IMR-90 (cell line): ENCODE measurements at regions not wholly inside any gene's neighbourhood (a gene's known extent, or its start where the extent isn't known, plus 50 kb on each side); places are given as distances from the start of the nearest gene placed in this dataset.

ENCODE experiments used
- ATAC-seq: fragments of 200-7000 bp; cut with Tn5 transposase; 2 replicates; pipeline ENCODE4 v1.9.1; 2020; ENCODE audit warnings: low read depth, mild to moderate bottlenecking, moderate library complexity
- BruUV-seq: library from RNA; stranded (reverse); fragments of 400-500 nt; replicated peaks from 2 replicates; lab custom pipeline; 2021; lab: Mats Ljungman, UMichigan
- CTCF ChIA-PET: fragments of 300-600 bp; formaldehyde crosslinking; extraction: SDS; loops from one replicate; lab custom pipeline; 2021; ENCODE audit warnings: antibody characterized with exemption; lab: Yijun Ruan, JAX
- POLR2A ChIA-PET: fragments of 300-600 bp; sonication (Branson Sonifier 250); formaldehyde crosslinking; loops from one replicate; lab custom pipeline; 2022; ENCODE audit warnings: antibody characterized with exemption; ENCODE audit not compliant: unreplicated experiment; lab: Charles Lee
- DNase-seq: peaks from one replicate; pipeline ENCODE4 v3.0.0; 2013
- H2AFZ ChIP-seq: replicated peaks from 2 replicates; pipeline ENCODE3; 2013; ENCODE audit warnings: low read length, mild to moderate bottlenecking; ENCODE audit not compliant: poor library complexity
- H2AK5ac ChIP-seq: 2 replicates; pipeline ENCODE4 v1.6.1; 2013; ENCODE audit warnings: low read depth, low read length, inconsistent platforms
- H2AK9ac ChIP-seq: replicated peaks from 2 replicates; pipeline ENCODE3; 2013; ENCODE audit warnings: mild to moderate bottlenecking, low read depth, low read length, moderate library complexity; ENCODE audit not compliant: poor library complexity
- H2BK120ac ChIP-seq: 2 replicates; pipeline ENCODE4 v1.6.1; 2013; ENCODE audit warnings: low read depth, low read length, inconsistent platforms
- H2BK15ac ChIP-seq: 3 replicates; pipeline ENCODE4 v1.6.1; 2013; ENCODE audit warnings: low read depth, low read length, inconsistent platforms
- H2BK20ac ChIP-seq: 2 replicates; pipeline ENCODE4 v1.6.1; 2013; ENCODE audit warnings: low read depth, mild to moderate bottlenecking, inconsistent platforms, low read length, moderate library complexity
- H2BK5ac ChIP-seq: 2 replicates; pipeline ENCODE4 v1.6.1; 2013; ENCODE audit warnings: mild to moderate bottlenecking, low read depth, low read length, inconsistent platforms; ENCODE audit not compliant: poor library complexity, severe bottlenecking
- H3K14ac ChIP-seq: replicated peaks from 2 replicates; pipeline ENCODE4 v1.6.1; 2013; ENCODE audit warnings: low read depth, low read length, inconsistent platforms
- H3K18ac ChIP-seq: 2 replicates; pipeline ENCODE4 v1.6.1; 2013; ENCODE audit warnings: low read depth, low read length, control low read depth
- H3K23ac ChIP-seq: 2 replicates; pipeline ENCODE4 v1.6.1; 2013; ENCODE audit warnings: low read depth, low read length, inconsistent platforms
- H3K27ac ChIP-seq: 2 replicates; pipeline ENCODE4 v1.5.1; 2013; ENCODE audit warnings: mild to moderate bottlenecking, control low read depth, low read length; ENCODE audit not compliant: insufficient read depth
- H3K27me3 ChIP-seq: 2 replicates; pipeline ENCODE4 v1.6.1; 2013; ENCODE audit warnings: low read length; ENCODE audit not compliant: control insufficient read depth, insufficient read depth
- H3K36me3 ChIP-seq: 2 replicates; pipeline ENCODE4 v1.6.1; 2013; ENCODE audit warnings: low read length, mixed read lengths; ENCODE audit not compliant: control insufficient read depth, insufficient read depth
- H3K4ac ChIP-seq: 2 replicates; pipeline ENCODE4 v1.6.1; 2013; ENCODE audit warnings: low read depth, low read length, inconsistent platforms
- H3K4me1 ChIP-seq: 2 replicates; pipeline ENCODE4 v1.6.1; 2013; ENCODE audit warnings: low read length, mixed read lengths; ENCODE audit not compliant: control insufficient read depth, insufficient read depth
- H3K4me2 ChIP-seq: 2 replicates; pipeline ENCODE4 v1.6.1; 2013; ENCODE audit warnings: low read depth, mild to moderate bottlenecking, control low read depth, low read length, moderate library complexity
- H3K4me3 ChIP-seq: 2 replicates; pipeline ENCODE4 v1.5.1; 2013; ENCODE audit warnings: low read depth, mild to moderate bottlenecking, control low read depth, low read length, moderate library complexity; ENCODE audit not compliant: insufficient read depth
- H3K56ac ChIP-seq: 2 replicates; pipeline ENCODE4 v1.6.1; 2013; ENCODE audit warnings: low read length, inconsistent platforms; ENCODE audit not compliant: insufficient read depth; ENCODE audit errors: extremely low read depth
- H3K79me1 ChIP-seq, 2 experiments: 2 replicates each; pipeline ENCODE4 v1.6.1; 2013; ENCODE audit warnings: low read length in 2 of 2, inconsistent platforms in 1 of 2, low read depth in 1 of 2
- H3K9ac ChIP-seq: 2 replicates; pipeline ENCODE4 v1.6.1; 2013; ENCODE audit warnings: low read depth, low read length, control low read depth
- H3K9me1 ChIP-seq: 2 replicates; pipeline ENCODE4 v1.6.1; 2013; ENCODE audit warnings: low read length, inconsistent platforms; ENCODE audit not compliant: insufficient read depth
- H3K9me3 ChIP-seq: 2 replicates; pipeline ENCODE4 v1.6.1; 2013; ENCODE audit warnings: low read length; ENCODE audit not compliant: control insufficient read depth, insufficient read depth
- H4K20me1 ChIP-seq: 2 replicates; pipeline ENCODE4 v1.6.1; 2013; ENCODE audit warnings: low read length, inconsistent platforms; ENCODE audit not compliant: insufficient read depth
- H4K5ac ChIP-seq: 2 replicates; pipeline ENCODE4 v1.6.1; 2013; ENCODE audit warnings: mild to moderate bottlenecking, low read depth, low read length, control low read depth
- H4K8ac ChIP-seq, 2 experiments: 2 replicates each; pipeline ENCODE4 v1.6.1; 2013; ENCODE audit warnings: low read depth in 2 of 2, low read length in 2 of 2, control low read depth in 1 of 2, inconsistent platforms in 1 of 2
- H4K91ac ChIP-seq: 2 replicates; pipeline ENCODE4 v1.6.1; 2013; ENCODE audit warnings: low read depth, low read length, inconsistent platforms; ENCODE audit not compliant: insufficient read depth
- MAZ ChIP-seq: IDR thresholded peaks from 2 replicates; pipeline ENCODE4 v1.6.1; 2012; ENCODE audit warnings: low read depth, mild to moderate bottlenecking, low read length, improper control_type of control experiment, moderate library complexity, borderline replicate concordance
- MXI1 ChIP-seq: IDR thresholded peaks from 2 replicates; pipeline ENCODE4 v1.6.1; 2012; ENCODE audit warnings: low read depth, mild to moderate bottlenecking, low read length, moderate library complexity, borderline replicate concordance
- POLR2A ChIP-seq: IDR thresholded peaks from 2 replicates; pipeline ENCODE4 v1.6.1; 2012; ENCODE audit warnings: mild to moderate bottlenecking, low read depth, low read length
- SMC3 ChIP-seq: fragments of 150-350 bp; IDR thresholded peaks from 2 replicates; pipeline ENCODE4 v1.6.1; 2016; ENCODE audit warnings: low read depth, mild to moderate bottlenecking, antibody characterized with exemption, low read length, moderate library complexity
- USF2 ChIP-seq: fragments of 150-350 bp; IDR thresholded peaks from 2 replicates; pipeline ENCODE4 v1.6.1; 2017; ENCODE audit warnings: mild to moderate bottlenecking, antibody characterized with exemption, low read length, low read depth
- WGBS, 2 experiments: methylation state at CpG; one replicate each; pipeline versions ENCODE4 v1.1.5 to v1.1.7; 2013; ENCODE audit warnings: missing lambda C conversion rate in 2 of 2; ENCODE audit not compliant: insufficient read length in 1 of 2; ENCODE audit errors: extremely low coverage in 2 of 2; 5-methylcytosine and 5-hydroxymethylcytosine counted together
- dilution Hi-C: fragments of 300-500 bp; cut with HindIII; formaldehyde crosslinking; loops from one replicate; pipeline ENCODE4 v1.14.3; 2018; ENCODE audit warnings: low sequenced_read_pairs; ENCODE audit not compliant: unreplicated experiment
- in situ Hi-C: fragments of 300-500 bp; cut with MboI; formaldehyde crosslinking; loops from 3 replicates; pipeline ENCODE4 v1.14.3; 2019; ENCODE audit warnings: low sequenced_read_pairs, inconsistent platforms, mixed read lengths
- intact Hi-C: fragments of 100-400 bp; cut with micrococcal nuclease; formaldehyde crosslinking; loops from 2 replicates; pipeline ENCODE4 v1.10.0; 2022

DNA sequence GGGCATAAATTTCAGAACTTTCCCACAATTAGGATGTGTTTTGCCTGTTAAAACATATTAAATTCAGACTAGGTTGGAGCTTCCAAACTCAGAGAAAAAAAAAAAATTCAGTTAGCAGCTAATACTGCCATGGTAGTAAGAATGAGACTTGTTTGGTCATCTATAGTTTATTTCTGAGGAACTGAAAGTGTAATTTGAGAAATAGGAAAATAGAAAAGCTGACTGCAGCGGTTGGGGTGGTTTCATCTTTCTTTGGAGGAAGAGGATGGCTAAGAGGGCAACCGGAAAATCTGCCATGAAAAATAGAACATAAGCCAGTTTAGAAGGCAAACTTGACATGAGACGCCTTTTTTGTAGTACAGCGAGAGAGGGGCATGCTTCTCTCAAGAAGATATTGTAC, 371.2 kb upstream of the ROBO2 start:
- no peak overlapping the region for H4K8ac ChIP-seq
- ChIA-PET POLR2A (no interaction called here), CTCF (interaction anchor here (1.5 kb wide), 1 partner anchor 12 kb away, joined by 4 read pairs; no protein-coding TSS in a partner anchor)
- H2BK15ac ChIP-seq = no peak overlapping the region
- H2AK9ac ChIP-seq = no peak overlapping the region
- H3K27ac ChIP-seq = no peak overlapping the region
- no peak overlapping the region for H3K23ac ChIP-seq
- WGBS, 2 experiments = 82% methylated on average over 3 of the region's 4 CpGs; no CpG with 5 or more reads in 1 of the 2 experiments
- TF ChIP-seq POLR2A (no peak), MXI1 (no peak), SMC3 (no peak), MAZ (no peak), USF2 (no peak)
- no peak overlapping the region for H3K4ac ChIP-seq
- no peak overlapping the region for H2AFZ ChIP-seq
- no peaks in the 10 kb centered on the region for H3K9me1 ChIP-seq
- no peak overlapping the region for H4K91ac ChIP-seq
- no peaks in the 10 kb centered on the region for H3K4me1 ChIP-seq
- dilution Hi-C loops (no loop called here), intact Hi-C loops (no loop called here), in situ Hi-C loops (no loop called here)
- no TSS peak for BruUV-seq
- no peak overlapping the region for H2BK120ac ChIP-seq
- H4K20me1 ChIP-seq = no peaks in the 10 kb centered on the region
- ATAC-seq = no peak
- H3K36me3 ChIP-seq = no peaks in the 10 kb centered on the region
- no peak overlapping the region for H3K18ac ChIP-seq
- no peak overlapping the region for H3K4me3 ChIP-seq
- H3K27me3 ChIP-seq = no peaks in the 10 kb centered on the region
- H2BK20ac ChIP-seq = no peak overlapping the region
- H3K79me1 ChIP-seq = no peaks in the 10 kb centered on the region
- DNase-seq = no peak
- no peak overlapping the region for H4K5ac ChIP-seq
- no peak overlapping the region for H3K14ac ChIP-seq
- H3K4me2 ChIP-seq = no peak overlapping the region
- no peaks in the 10 kb centered on the region for H3K9me3 ChIP-seq
- H3K9ac ChIP-seq = no peak overlapping the region
- H2AK5ac ChIP-seq = no peak overlapping the region
- H3K56ac ChIP-seq = no peak overlapping the region
- no peak overlapping the region for H2BK5ac ChIP-seq
